ENCODE measurements at regions not wholly inside any gene's neighbourhood (a gene's known extent, or its start where the extent isn't known, plus 50 kb on each side); places are given as distances from the start of the nearest gene placed in this dataset.
A peak's percentile ranks its signal among the peaks of the same experiment; 100 is the strongest.

- DNase-seq (ENCODE audit: low read depth in 2 of 2): no peak
- TF ChIP-seq, protein P1, sequence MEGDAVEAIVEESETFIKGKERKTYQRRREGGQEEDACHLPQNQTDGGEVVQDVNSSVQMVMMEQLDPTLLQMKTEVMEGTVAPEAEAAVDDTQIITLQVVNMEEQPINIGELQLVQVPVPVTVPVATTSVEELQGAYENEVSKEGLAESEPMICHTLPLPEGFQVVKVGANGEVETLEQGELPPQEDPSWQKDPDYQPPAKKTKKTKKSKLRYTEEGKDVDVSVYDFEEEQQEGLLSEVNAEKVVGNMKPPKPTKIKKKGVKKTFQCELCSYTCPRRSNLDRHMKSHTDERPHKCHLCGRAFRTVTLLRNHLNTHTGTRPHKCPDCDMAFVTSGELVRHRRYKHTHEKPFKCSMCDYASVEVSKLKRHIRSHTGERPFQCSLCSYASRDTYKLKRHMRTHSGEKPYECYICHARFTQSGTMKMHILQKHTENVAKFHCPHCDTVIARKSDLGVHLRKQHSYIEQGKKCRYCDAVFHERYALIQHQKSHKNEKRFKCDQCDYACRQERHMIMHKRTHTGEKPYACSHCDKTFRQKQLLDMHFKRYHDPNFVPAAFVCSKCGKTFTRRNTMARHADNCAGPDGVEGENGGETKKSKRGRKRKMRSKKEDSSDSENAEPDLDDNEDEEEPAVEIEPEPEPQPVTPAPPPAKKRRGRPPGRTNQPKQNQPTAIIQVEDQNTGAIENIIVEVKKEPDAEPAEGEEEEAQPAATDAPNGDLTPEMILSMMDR (IDR thresholded peaks at IDR 0.05; ENCODE audit: low read depth, low read length): no peak
- H3K4me3 ChIP-seq (replicated peaks in 1 of 2; ENCODE audit: low read depth in 2 of 2, low read length in 2 of 2): no peak overlapping the region
Observed at GRCh38 chr1:63115527-63115926, 206.8 kb upstream of the FOXD3 start.

DNA sequence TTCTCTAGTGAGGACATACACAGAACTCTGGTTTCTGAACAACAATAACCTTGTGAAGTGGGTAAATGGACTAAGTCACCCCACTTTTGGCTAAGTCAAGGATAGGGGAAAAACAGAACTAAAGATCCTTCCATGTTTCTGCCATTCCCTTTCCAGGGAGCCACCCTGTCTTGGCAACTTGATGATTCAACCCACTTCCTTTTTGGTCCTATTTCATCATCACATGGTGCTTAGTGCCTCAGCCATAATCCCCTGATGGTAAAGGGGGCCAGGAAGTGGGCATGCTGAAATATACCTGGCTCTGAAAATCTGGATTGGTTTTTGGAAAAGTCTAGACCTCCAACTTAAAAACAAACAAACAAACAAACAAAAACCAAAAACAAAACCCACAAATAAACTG, 206.4 kb upstream of the FOXD3 start:
- DNase-seq (ENCODE audit: low read depth in 2 of 2): peak; percentile 17 to 48
- no peak overlapping the region for H3K4me3 ChIP-seq (replicated peaks in 1 of 2; ENCODE audit: low read depth in 2 of 2, low read length in 2 of 2)

DNA sequence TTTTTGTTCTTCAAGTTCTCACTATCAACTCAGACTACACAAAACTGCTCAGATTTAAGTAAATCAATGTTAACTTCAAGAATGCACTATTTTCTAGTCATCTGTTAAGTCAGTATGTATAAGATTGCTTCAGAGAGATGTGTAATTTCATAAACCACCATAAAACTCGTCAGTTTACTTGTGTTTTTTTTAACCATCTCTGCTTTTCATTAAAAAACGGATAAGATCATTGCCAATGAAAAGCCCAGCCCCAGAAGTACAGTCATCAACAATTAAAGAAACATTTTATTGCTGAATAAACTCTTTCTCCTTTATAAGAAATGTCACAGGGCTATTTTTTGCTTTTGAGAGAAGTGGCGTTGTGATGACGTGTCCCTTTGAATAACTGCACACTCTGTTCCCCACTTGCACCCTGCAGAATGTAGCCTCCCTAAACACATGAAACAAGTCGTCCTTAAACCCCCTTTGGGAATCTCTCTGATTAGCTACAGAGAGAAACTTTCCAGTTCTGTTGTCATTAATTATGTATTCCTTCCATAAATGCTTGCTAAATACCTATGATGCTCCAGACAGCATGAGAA, 202.7 kb upstream of the FOXD3 start:
- DNase-seq (ENCODE audit: low read depth in 2 of 2): no peak
- H3K4me3 ChIP-seq (replicated peaks in 1 of 2; ENCODE audit: low read depth in 2 of 2, low read length in 2 of 2): no peak overlapping the region
- TF ChIP-seq, protein P1 (IDR thresholded peaks at IDR 0.05; ENCODE audit: low read depth, low read length): no peak

More for the DNA sequence above, 206.4 kb upstream of the FOXD3 start:
- TF ChIP-seq, protein P1 (IDR thresholded peaks at IDR 0.05; ENCODE audit: low read depth, low read length): no peak

GRCh38 chr1:63122079-63122478, 200.3 kb upstream of the FOXD3 start:
- DNase-seq (ENCODE audit: low read depth in 2 of 2): peak in 1 of 2 donors; percentile 7
- TF ChIP-seq, protein P1 (IDR thresholded peaks at IDR 0.05; ENCODE audit: low read depth, low read length): no peak
- no peak overlapping the region for H3K4me3 ChIP-seq (replicated peaks in 1 of 2; ENCODE audit: low read depth in 2 of 2, low read length in 2 of 2)

GRCh38 chr1:63124666-63125191, 197.6 kb upstream of the FOXD3 start:
- no peak overlapping the region for H3K4me3 ChIP-seq (replicated peaks in 1 of 2; ENCODE audit: low read depth in 2 of 2, low read length in 2 of 2)
- TF ChIP-seq, protein P1 (IDR thresholded peaks at IDR 0.05; ENCODE audit: low read depth, low read length): no peak
- DNase-seq (ENCODE audit: low read depth in 2 of 2): peak; percentile 85 to 92

DNA sequence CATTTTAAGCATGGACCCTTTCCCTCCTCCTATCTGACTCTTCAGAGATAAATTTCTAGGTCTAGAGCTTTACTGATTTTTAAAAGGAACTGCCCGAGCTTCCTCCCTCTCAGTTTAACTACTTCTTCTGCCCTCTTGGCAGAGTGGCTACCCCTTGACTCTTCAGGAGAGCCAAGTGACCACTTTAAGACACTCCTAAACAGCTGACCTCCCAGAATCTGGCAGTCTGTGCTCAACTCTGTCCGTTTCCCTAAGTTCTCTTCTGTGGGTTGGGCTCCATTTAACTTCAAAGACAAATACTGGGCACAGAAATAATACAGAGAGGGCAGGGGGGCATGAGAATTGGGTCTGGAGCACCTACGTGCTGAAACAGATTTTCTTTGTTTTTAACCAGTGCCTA, 196.3 kb upstream of the FOXD3 start:
- TF ChIP-seq, protein P1 (IDR thresholded peaks at IDR 0.05; ENCODE audit: low read depth, low read length): no peak
- DNase-seq (ENCODE audit: low read depth in 2 of 2): no peak
- H3K4me3 ChIP-seq (replicated peaks in 1 of 2; ENCODE audit: low read depth in 2 of 2, low read length in 2 of 2): no peak overlapping the region

DNA sequence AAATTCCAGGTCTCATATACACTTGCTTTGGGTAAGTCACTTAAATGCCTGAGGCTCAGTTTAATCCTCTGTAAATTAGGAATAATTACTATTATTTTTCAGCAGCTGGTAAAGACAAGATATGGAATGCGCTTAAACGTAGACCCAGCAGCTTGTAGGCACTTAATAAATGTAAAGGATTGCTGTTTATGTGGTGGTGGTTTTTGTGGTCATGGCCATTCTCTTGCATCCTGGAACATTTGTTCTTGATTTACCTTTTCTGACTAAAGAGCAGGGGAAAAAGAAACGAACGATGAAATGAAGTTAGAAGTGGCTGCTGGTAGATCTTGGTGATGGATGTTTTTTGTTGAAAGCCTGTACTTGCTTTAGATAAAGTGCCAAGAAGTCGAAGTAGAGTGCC, 195.0 kb upstream of the FOXD3 start:
- TF ChIP-seq, protein P1 (IDR thresholded peaks at IDR 0.05; ENCODE audit: low read depth, low read length): no peak
- no peak overlapping the region for H3K4me3 ChIP-seq (replicated peaks in 1 of 2; ENCODE audit: low read depth in 2 of 2, low read length in 2 of 2)
- no peak for DNase-seq (ENCODE audit: low read depth in 2 of 2)

Measured in cardiac fibroblast (primary cell).